Stimulated activated CD4-positive, alpha-beta T cell treated with anti-CD3 and anti-CD28 coated beads, Interleukin-1b, Interleukin-23, amount 100 ng/mL, for 1 hour (primary cell): ENCODE measurements at regions not wholly inside any gene's neighbourhood (a gene's known extent, or its start where the extent isn't known, plus 50 kb on each side); places are given as distances from the start of the nearest gene placed in this dataset.

Experiments used
- DNase-seq, 2 donors: peaks; one replicate each; pipeline ENCODE4 v3.0.0-alpha.2; 2020; ENCODE audit warnings: low read depth in 2 of 2

DNA sequence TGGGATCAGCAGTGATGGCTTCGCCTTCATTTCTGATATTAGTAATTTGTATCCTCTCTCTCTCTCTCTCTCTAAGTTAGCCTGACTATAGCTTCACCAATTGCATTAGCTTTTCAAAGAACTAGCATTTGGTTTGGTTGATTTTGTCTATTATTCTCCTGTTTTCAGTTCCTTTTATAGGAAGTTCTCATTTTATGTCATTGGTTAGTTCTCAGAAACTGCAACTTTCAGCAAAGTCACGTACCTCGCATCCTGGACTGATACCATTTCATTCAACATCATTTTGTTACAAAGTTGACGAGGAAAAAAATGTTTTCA is 450.8 kb downstream of the EIPR1 start:
- DNase-seq, result no peak

DNA sequence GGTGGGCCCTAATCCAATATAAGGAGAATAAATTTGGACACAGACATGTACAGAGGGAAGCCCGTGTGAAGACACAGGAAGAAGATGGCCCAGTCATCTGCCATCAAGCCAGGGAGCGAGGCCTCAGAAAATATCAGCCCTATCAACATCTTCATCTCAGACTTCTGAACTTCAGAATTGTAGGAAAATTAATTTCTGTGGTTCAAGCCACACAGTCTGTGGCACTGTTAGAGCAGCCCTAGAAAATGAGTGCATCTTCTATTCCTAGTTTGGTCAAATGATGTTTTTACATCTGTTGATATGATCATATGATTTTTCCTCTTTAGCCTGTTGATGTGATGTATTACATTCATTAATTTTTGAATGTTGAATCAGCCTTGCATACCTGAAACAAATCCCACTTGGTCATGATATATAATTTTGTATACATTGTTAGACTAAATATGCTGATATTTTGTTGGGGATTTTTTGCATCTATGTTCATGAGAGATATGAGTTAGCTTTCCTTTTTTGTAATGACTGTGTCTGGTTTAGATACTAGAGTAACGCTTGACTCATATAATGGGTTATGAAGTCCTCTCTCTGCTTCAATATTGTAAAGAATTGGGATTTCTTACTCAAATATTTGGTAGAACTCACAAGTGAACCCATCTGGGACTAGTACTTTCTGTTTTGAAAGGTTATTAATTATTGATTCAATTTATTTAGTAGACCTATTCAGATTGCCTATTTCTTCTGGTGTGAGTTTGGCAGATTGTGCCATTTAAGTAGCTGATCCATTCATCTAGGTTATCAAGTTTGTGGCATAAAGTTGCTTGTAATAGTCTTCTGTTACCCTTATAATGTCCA is 451.4 kb downstream of the EIPR1 start:
- DNase-seq, result no peak

DNA sequence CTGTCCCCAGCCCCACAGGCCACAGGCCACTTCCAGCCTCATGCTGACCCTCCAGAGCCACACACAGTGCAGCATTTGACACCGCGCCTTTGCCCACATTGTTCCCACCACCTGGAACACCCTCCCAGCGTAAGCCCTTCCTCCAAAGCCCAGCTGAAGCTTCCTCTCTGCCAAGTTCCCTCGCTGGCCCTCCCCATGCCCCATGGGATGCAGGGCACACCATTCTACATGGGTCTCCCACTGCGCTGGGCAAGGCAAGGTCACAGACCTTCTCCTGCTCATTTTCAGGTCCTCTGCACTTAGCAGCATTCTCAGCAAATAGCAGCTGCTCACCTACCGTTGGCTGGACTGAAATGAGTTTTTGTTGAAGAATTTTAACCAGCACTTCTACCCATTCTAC is 455.5 kb downstream of the EIPR1 start:
- DNase-seq, result no peak

DNA sequence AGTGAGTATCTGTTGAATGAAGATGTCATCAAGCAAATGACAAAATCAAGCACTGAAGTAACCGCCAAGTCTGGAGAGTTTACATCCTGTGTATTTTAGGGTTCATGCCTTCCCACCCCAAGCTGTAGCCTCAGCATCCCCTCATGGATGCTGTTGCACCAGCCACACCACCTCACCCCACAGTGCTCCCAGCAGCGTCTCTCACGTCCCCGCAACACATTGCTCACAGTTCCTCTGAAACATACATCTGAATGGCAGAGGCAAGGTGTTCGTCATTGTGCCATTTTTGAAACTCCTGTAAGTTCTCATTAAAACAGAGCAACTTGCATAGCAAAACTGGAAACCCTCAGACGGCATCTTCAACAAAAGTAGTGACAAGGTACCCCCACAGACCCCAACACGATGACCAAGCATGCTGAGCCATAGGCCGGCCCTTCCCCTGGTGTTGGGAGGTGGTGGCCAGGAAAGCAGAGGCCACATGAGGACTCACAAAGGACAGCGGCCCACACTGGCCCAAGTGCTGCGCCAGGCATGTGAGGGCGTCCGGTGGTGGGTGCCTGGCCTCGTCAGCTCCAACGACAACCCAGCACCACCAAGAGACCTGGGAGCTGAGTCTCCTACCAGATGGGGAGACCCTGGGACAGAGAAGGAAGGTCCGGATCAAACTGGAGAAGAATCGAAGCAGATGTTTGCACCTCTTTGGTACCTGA is 456.5 kb downstream of the EIPR1 start:
- DNase-seq, result no peak

DNA sequence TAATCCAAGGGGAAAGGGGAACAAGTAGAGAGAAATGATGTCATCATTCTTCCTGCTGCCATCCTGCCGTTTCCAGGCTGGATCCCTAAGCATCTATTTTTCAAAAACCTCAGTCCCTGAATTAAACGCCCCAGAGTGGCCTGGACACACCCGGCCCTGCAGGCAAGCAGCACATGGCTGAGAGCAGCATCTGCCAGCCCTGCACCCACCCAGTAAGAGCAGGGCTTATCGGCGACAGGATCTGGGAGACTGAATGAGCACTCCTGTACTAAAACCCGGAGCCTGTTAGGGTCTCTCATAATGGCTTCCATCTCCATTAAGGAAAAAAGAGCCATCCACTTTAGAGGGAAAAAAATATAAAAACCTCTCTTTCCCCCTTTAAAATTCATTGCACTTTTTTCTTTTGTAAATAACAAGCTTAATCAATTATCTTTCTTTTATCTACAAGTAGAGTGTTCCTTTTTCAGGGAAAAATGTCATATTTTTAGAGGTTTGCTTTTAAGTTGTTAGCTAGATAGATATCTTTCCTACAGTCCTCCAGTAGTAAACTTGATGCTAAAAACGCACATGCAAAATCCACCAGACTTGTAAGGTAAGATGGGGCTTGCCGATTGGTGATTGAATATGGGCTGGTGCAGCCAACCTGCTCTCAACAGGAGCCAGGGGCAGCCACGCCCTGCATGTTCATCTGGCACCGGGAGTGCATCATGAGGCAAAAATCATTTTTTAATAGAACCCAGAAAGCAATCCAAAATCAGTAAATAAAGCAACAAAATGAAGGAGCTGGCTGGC is 457.8 kb downstream of the EIPR1 start:
- no peak for DNase-seq

DNA sequence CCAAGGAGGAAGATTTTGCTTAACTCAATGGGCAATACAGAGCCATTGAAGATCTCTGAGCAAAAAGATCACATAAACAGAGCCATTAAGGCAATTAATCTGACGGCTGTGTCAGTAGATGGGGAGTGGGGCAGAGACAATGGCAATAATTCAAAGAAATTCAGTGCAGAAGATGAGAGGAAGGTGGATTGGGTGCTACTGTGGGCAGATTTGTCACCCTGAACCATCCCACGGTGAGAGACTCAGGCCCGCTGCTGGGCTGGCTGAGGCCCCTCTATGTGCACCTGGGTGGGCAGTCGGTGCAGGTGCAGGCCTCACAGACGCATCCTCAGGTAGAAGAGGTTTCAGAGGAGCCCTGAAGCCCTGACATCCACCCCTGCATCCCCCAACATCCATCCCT is 458.6 kb downstream of the EIPR1 start:
- no peak for DNase-seq

DNA sequence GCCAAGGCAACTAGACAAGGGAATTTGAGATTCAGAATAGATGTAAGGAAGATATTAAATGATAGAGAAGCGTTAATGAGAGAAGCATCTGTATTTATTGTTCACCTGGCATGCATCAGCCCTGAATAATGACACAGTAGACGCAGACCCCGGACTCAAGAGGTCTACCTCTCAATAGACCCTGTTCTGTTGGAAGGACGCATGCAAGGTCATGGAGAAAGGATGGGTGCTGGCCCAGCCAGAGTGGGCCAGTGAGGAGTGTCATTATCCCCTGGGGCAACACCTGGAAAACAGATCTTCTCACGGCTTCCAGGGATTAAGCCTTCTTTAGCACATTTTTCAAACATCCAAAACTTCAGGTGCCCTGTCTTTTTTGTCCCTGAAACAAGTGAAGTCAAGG is 461.0 kb downstream of the EIPR1 start:
- no peak for DNase-seq

DNA sequence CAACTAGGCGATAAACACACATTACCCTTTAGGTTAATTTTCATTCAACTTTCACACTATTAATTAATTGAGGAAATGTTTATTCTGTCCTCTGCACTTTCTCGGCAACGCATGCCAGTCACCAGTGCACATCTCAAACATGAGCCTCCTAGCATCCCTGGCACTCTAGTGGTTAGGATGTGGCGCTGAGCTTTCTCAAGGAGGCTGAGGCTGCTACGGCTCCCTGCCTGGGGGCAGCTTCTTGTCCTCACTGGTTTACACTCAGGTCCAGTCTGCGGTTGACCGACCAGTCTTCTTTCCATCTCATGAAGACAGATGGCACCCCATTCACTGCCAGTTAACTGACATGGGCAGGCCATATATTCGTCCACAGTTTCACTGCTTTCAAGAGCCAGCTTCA is 463.4 kb downstream of the EIPR1 start:
- DNase-seq, result no peak

DNA sequence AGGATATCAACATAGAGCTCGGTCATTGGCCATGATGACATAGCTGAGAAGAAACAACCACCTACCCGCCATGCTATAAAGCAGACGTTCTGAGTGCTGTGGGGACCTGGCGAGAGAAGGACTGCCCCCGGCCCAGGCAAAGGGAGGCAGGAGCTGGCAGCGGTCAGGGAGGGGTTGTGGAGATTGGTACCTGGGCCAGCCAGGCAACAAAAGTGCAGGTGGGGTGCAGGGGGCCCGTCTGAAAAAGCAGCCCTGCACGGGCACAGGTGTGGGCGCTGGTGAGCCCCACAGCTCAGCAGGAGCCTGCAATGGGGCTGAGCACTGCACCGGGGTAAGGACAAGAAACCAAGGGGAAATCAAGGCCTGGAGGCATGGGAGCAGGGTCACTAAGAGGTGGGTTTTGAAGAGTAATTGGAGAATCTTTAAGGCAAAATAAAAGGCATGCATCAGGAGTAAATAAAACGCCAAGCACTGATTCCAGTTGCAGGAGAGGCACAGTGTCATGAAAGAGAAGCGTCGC is 464.0 kb downstream of the EIPR1 start:
- DNase-seq, result no peak

DNA sequence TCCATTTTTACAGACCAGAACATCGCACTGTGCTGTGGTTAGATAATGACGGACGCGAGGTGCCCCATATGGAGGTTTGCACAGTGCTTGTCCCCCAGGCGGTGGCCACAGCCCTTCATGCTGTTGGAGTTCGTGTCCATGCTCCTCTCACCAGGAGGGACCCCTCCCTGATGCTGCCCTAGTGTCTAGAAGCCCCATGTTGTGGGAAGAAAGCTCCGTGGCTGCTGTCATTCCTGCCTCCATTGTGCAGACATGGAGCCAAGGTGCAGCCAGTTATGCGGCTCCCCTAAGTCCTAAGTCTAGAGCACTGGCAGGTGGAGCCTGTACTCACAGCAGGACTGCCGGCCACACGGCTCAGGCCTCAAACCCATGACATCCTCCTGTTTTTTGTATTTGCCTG is 464.9 kb downstream of the EIPR1 start:
- DNase-seq, result no peak

DNA sequence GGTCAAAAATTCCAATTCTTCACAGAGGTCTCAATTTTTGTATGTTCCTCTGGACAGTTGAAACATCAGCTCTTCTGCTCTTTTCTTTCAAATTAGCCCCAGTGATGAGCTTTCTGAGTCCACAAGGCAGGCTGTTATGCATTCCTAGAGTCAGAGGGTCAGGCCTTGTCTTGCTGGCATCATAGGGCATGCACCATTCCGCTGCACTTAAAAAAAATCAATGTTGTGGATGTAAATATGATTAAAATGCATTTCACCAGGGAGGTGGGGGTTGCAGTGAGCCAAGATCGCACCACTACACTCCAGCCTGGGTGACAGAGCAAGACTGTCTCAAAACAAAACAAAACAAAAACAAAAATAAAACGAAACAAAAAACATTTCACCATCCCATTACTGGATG is 465.3 kb downstream of the EIPR1 start:
- no peak for DNase-seq

DNA sequence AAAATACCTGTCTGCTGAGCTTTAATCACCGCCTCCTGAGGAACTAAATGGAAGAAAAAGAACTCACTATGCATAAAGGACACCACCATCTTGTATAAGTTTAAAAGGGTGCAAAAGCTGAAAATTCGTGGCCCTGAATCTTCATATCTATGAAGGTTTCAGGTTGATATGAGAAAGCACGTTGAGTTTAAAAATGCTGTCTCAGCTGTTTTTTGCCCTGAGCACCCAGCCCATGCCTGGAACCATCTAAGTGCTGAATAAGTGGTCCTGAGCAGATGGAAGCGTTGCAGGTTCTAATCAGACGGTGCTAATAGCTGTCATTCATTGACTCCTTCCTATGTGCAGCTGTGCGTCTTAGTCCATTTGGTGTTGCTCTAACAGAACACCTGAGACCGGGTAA is 467.4 kb downstream of the EIPR1 start:
- DNase-seq, result no peak

DNA sequence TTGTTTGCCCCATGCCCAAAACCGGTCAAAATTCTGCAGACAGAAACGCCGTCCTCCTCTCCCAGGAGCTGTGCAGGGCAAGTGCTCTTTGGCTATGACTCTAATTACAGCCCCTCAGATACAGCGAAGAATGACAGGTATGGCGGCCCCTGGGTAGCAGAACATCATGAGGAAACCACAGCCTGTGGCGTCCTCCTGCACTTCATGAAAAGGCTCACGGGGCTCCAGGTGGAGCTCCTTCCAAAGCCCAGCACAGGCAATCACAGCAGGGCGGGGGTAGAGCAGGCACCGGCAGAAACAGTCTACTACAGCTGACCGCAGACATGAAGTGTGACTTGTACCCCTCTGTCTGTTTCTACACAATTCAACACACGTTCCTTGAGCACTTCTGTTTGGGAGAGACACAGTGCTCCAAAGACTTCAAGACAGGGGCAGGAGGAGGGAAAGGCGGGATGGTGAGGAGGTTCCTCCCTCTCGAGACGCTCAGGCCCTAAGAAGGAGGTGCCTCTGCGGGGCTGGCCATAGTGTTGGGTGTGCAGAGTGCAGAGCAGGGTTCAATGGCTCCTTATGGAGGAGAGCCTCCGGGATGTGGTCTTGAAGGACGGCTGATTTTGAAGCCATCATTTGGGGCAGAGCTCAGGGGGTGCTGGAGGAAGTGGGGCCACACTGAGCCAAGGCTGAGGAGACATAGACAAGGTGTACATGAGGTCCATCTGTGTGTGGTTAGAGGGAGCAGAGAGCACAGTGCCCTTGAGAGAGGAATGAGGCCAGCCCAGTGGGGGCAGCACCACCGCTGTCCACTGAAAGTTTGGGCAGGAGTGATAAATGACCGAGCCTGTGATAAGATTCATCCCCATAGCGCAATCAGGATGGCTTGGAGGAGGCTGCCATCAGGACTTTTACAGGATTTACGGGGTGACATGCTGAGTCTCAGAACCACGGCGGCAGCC is 468.3 kb downstream of the EIPR1 start:
- DNase-seq, result no peak

DNA sequence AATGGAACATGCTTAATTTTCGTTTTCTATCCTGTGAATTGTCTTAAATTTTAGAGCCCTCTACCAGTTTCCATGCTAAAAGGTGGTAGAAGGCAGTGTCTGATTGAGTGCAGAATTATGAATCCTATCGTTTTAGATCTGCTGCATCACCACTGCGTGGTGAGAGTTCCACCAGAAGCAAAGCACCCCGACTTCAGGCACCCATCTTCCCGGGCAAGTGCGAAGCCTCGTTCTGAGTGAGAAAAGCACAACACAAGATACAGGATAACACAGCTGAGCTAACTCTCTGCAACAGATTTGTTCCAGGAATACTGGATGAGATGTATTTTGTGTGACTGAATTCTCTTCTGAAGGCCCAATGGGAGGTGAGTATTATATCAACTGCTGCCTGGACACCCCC is 471.5 kb downstream of the EIPR1 start:
- no peak for DNase-seq

DNA sequence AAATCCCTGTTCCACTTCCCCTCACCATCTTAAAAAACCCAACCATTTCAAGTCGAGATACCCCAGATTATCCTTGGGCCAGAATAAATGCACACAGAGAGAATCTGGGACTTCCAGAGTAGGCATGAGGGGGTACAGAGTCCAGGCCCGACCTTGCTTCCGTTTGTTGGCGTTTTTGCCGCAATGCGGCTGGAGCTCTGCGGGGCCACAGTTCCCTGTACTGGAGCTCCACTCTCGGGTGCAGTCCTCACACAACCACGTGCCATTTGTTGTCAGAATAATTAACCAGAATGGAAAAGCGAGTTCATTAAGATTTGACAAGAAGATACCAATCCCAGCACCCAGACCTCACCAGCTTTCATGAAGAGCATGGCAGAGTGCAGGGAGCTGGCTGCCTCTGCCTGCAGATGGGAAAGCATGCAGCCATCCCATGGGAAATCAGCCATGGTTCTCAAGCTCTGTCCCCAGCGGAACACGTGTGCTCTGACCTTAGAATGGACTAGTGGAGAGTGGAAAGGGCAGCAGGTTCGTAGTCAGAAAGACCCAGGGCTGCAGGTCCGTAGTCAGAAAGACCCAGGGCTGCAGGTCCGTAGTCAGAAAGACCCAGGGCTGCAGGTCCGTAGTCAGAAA is 472.8 kb downstream of the EIPR1 start:
- DNase-seq, result no peak

DNA sequence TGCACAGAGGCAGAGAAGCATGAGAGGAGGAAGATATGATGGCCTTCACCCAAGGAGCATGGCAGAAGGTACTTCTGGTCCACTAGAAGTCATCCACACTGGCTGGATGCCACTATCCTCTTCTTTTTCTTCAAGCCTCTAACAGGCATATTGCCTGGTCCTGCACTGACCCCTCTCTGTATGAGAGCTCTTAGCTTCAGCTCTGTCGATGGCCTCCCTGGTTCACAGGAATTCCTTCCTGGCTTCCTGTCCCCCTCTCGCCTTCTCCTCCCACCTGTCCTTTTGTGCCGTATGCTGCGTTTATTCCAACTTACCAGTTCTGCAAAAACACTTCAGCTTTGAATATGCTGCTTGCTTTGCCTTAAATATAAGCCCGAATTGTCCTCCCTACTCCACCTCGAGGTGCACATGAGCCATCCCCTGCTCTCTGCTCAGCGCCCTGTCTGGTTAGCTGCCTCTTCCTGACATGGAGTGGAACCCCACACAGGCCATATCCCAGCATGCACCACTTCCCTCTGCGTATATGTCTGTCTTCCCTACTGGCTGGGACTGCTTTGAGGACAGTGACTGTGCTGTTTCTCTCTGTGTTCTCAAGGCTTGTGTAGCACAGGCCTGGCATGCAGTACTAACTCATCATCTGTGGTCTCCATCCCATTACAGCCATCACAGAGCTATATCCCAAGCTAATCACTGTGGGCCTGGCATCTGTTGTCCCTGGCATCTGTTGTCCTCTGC is 474.9 kb downstream of the EIPR1 start:
- DNase-seq, result no peak

DNA sequence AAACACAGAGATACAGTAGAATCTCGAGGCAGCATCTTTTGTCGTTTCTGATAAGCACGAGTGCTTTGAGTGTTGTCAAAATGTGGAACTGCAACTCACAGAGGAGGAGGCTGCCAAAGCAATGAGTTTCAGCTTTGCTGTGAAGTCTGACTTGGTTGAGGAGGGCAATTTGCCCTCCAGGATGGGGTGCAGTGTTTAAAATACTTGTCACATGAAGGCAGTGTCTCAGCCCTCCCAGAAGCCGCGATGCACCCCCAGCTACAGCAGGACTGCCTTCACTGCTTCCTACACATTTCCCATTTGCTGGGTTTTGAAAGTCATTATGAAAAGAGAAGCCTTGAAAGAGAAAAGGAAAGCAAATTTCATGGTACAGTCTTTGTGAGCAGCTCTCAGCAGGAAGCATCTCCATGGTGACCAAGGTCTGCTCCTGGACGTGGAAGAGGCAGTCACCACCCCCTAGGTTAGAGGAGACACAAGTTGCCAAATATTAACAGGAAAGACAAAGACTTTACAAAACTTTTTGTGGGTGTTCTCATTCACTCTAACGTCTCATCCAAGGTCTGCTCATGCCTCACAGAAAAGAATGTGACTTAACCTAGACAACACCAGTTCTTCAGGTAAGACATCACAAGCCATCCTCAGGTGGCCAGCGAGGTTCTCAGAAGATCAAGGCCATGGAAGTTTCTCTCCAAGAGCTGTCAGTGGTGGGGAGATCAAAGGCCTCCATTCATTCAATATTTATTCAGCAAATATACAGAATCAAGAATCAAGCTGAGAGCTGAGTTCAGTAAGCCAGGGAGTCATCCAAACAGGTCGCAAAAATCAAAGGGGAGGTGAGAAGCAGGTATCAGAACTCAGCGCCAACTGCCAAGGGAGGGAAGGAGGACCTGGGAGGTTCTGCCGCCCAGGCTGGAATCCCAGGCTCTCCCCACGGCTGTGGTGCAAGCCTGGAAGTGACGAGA is 476.0 kb downstream of the EIPR1 start:
- DNase-seq, result no peak

DNA sequence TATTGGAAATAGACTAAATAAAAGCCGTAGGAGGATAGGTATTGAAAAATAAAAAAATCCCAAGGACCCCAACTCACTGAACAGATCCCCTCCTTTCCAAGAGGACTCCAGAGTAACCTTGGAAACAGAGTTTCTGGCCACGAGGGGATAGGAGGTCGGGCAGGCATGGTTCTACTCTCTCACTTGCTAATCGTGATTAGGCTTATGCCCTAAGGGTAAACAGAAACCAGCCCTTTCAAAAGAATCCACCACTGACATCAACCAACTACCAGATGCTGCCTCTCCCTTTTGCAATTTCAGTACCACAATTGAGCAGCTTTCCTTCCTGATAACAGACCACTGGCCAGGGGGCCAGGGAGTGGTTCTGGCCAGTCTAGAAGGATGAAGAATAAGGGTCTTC is 477.8 kb downstream of the EIPR1 start:
- DNase-seq, result no peak

DNA sequence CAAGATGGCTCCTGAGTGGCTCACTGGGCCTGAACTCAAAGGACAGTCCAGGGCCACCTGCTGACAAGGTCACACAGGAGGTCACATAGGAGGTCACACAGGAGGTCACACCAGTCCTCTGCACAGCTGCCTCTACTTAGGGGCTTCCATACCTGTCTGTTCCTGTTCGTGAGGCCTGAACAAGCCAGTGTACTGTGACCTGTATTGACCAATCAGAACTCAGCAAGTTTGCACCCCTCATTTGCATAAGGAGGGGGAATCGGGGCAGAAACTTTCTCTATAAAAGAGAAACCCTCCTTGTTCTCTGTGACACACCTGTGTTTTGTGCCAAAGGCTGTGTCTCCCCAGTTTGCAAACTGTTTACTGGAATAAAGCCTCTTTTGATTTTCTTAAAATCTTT is 478.9 kb downstream of the EIPR1 start:
- no peak for DNase-seq
